ENCODE measurements at regions not wholly inside any gene's neighbourhood (a gene's known extent, or its start where the extent isn't known, plus 50 kb on each side); places are given as distances from the start of the nearest gene placed in this dataset.

DNA sequence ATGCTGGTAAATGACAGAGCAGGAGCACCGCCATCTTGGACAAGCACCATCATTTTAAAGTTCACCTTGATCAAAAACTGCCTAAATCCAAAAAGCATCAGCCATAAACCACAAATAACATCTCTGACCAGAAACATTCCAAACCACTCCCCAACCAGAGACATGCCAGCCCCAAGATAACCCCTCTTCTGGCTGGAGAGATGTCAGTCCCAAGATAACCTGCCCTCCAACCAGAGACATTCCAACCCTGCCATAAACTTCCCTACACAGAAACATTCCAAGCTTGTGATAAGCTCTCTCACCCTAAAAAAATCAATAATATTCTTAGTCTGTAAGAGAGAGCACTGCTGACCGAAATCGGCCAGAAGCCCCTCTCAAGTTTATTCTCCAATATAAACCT is 659.3 kb downstream of the XPNPEP1 start:
- TF ChIP-seq, protein P1, sequence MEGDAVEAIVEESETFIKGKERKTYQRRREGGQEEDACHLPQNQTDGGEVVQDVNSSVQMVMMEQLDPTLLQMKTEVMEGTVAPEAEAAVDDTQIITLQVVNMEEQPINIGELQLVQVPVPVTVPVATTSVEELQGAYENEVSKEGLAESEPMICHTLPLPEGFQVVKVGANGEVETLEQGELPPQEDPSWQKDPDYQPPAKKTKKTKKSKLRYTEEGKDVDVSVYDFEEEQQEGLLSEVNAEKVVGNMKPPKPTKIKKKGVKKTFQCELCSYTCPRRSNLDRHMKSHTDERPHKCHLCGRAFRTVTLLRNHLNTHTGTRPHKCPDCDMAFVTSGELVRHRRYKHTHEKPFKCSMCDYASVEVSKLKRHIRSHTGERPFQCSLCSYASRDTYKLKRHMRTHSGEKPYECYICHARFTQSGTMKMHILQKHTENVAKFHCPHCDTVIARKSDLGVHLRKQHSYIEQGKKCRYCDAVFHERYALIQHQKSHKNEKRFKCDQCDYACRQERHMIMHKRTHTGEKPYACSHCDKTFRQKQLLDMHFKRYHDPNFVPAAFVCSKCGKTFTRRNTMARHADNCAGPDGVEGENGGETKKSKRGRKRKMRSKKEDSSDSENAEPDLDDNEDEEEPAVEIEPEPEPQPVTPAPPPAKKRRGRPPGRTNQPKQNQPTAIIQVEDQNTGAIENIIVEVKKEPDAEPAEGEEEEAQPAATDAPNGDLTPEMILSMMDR (conservative IDR thresholded peaks at IDR 0.05 in 1 of 2, IDR thresholded peaks at IDR 0.05 in 1 of 2; ENCODE audit: extremely low read depth in 1 of 2, insufficient read depth in 1 of 2, low read depth in 1 of 2, low read length in 2 of 2), result no peak
- no peak for TF ChIP-seq EZH2 (IDR thresholded peaks at IDR 0.05; ENCODE audit: borderline replicate concordance, low read length)
